ENCODE measurements at regions not wholly inside any gene's neighbourhood (a gene's known extent, or its start where the extent isn't known, plus 50 kb on each side); places are given as distances from the start of the nearest gene placed in this dataset.
"Not testable (repeated sequence)": the region's sequence is repeated elsewhere in the genome, so short reads cannot be mapped to it uniquely, and the experiment has no call there.

DNA sequence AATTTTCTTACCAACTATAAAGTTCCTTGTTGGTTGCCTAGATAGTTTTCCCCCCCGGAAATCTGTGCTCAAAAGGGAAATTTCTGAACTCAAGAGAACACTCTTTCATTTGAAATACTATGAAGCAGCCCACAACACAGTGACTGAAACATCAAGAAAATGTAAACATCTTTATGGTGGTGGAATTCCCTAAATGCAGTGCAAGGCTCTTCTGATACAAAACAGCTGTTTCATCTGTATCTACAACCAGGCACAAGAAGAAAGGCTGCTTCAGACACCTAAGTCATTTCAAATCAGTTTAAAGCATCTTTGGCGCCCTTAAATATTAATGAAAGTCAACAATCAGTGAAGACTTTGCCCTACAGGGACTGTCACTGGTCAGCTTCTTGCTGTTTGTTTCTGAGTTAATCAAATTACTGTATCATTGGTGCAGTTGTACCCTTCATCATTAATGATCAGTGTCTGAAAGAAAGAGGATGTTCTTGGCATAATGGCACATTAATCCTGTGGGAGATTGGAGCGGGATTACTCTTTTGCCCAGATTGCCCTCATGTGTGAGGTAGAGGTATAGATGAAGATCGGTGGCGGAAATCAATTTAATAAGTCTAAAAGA is 947.0 kb downstream of the NR2F1-AS1 start:
- no peak for DNase-seq (ENCODE audit: low spot score)

DNA sequence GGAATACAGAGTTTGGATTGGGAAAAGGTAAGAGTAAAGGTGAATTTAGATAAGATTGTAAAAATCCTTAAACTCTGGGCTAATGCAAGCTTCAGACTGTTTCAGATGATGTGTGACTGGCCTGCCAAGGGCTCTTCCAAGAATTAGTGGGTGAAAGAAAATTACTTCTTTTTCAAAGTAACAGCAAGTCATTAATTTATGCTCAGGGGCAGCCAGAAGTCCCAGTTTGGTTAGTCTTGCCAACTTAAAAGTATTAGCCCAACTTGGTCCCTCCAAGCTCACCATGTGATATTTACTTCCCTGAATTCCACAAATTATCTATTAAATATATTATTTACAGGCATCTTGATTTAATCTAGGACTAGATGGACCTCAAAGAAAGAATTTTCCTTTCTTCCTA is 947.8 kb downstream of the NR2F1-AS1 start:
- no peak for DNase-seq (ENCODE audit: low spot score)

DNA sequence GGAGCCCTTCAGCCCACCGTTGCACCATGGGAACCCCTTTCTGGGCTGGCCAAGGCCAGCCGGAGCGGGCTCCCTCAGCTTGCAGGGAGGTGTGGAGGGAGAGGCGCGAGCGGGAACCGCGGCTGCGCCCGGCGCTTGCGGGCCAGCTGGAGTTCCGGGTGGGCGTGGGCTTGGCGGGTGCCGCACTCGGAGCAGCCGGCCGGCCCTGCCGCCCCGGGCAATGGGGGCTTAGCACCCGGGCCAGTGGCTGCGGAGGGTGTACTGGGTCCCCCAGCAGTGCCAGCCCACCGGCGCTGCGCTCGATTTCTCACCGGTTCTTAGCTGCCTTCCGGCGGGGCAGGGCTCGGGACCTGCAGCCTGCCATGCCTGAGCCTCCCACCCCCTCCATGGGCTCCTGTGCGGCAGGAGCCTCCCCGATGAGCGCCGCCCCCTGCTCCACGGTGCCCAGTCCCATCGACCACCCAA is 949.8 kb downstream of the NR2F1-AS1 start:
- not testable (repeated sequence) for DNase-seq (ENCODE audit: low spot score)

DNA sequence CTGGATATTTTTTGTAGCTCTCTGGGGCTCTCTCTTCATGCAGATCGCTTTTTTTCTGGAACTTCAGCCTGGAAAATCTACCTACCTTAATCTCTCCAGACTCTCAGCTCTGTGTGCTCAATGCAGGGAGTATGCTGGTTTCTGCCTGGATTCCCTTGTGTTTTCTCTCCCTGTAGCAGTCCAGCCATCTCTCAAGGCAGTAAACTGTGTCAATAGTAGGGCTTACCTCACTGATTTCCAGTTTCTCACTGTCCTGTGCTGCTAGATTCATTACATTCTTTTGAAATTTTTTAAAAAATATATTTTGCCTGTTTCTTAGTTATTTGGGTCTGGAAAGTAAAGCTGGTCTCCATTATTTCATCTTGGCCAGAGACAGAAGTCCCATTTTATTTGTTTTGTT is 951.4 kb downstream of the NR2F1-AS1 start:
- no peak for DNase-seq (ENCODE audit: low spot score)

DNA sequence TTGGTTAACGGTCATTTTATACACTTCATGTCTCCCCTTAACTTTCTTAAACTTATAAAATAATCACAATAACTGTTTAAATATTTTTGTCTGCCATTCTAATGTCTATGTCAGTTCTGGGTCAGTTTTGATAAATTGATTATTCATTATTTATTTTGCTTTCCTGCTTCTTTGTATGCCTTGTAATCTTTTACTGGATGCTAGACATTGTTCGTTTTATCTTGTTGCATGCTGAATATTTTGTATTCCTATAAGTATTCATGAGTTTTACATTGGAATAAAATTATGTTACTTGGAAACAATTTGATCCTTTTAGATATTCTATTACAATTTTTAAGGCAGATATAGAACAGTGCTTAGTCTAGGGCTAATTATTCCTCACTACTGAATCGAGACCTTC is 952.0 kb downstream of the NR2F1-AS1 start:
- no peak for DNase-seq (ENCODE audit: low spot score)

DNA sequence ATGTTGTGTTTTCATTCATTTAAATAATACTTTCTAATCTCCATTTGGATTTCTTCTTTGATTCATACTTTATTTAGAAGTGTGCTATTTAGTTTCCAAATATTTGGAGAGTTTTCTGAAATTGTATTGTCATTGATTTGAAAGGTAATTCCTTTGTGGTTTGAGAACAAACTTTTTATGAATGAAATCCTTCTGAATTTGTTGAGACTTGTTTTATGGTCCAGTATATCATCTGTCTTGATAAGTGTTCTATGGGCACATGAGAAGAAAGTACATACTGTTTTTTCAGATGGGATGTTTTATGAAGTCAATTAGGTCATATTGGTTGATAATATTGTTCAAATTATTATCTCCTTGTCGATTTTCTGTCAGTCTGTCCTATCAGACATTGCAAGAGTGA is 953.8 kb downstream of the NR2F1-AS1 start:
- DNase-seq (ENCODE audit: low spot score), result no peak

DNA sequence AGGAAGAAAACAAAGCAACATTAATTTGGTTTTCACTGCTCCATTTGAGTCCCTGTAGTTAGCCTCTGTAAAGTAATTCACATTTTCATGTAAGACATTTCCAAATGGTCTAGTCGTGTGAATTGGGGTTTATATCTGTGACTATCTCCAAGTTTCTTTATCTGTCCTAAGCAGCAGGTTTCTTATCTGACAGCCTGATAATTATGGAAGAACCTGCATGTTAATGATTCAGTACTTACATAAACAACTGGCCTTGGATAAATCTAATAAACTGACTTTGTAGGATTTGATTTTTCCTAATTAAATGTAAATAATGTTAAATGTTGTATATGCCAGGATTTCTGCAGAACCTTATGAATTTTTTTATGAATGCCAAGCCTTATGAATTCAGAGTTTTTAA is 964.9 kb downstream of the NR2F1-AS1 start:
- no peak for DNase-seq (ENCODE audit: low spot score)

DNA sequence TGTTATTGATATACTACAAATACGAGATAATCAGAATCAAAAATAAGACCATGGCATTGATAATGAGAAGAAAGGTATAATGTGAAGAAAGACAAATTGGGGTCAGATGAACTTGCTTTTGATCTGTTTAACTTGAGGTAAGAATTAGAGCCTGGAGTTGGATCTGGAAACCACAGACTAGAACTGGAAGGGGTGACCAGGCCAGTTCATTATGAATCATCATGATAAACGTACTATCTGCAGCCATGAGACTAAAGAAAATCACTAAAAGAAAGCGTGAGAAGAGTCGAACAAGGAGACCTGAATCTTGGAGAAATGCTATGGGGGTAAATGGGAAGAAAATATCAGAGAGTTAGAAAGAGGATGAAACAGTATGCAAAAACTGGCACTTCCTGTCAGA is 967.5 kb downstream of the NR2F1-AS1 start:
- DNase-seq (ENCODE audit: low spot score), result no peak

DNA sequence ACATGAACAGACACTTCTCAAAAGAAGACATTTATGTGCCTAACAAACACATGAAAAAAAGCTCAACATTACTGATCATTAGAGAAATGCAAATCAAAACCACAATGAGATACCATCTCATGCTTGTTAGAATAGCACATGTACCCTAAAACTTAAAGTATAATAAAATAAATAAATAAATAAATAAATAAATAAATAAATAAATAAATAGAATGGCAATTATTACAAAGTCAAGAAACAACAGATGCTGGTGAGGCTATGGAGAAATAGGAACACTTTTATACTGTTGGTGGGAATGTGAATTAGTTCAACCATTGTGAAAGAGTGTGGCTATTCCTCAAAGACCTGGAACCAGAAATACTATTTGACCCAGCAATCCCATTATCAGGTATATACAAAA is 970.6 kb downstream of the NR2F1-AS1 start:
- not testable (repeated sequence) for DNase-seq (ENCODE audit: low spot score)

DNA sequence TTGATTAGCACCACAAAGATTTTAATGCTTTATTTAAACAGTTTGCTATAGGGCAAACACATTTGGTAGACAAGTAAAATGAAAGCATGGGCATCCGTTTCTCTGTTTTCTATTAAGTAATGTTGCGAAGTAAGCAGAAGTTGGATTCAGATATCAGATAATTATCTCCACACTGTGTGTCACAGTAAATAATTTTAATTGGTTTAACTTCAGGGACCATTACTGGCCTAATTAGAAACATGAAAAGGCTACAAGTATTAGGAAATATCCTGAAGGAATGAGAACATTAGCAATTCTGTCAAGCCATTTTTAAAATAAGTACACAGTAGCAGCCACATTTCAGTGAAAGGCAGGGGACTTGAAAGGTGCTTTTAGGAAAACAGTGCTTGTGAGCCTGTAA is 975.4 kb downstream of the NR2F1-AS1 start:
- DNase-seq (ENCODE audit: low spot score), result no peak

DNA sequence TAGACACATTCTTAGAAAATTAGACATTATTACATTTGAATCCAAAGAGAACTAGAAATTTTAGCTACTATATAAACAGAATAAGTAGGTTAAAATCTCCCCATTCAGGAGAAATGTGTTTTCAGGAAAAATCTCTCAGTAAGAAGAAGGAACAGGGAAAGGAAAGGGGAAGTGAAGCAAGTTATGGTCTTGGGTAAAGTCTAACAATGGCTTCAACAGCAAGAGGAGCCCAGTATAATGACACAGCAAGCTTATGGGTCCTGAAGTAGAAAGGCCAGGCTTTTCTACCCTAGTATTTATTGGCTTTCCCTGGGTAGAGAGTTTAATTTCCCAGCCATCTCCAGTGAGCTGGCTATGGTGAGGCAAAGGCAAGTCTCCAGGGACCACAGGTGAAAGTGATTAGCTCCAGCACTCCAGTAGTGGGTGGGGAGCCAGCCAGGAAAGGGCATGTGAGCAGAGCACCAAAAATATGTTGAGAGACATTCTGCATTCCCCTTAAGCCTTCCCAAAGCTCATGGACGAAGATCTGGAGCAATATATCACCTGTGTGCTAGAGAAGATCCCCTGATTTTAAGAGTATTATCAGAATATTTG is 981.7 kb downstream of the NR2F1-AS1 start:
- DNase-seq (ENCODE audit: low spot score), result no peak

DNA sequence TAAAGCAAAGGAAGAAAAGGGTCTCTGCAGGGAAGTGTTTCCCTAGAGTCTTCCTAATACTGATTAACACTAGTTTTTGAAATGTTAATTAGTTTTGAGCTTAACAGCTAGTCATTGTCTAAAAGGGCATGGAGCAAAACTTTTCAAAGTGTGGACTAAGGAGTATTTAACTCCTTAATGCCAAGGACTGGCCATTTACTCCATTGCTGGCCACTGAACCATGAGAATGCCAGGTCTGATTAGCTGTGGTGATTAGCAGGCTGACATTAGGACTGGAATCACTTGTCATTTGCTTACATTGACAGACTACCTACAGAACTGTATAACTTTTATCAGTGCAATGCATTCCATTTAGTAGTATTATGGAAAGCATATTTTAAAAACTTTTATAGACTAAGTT is 987.0 kb downstream of the NR2F1-AS1 start:
- peak; percentile 56 for DNase-seq (ENCODE audit: low spot score)

DNA sequence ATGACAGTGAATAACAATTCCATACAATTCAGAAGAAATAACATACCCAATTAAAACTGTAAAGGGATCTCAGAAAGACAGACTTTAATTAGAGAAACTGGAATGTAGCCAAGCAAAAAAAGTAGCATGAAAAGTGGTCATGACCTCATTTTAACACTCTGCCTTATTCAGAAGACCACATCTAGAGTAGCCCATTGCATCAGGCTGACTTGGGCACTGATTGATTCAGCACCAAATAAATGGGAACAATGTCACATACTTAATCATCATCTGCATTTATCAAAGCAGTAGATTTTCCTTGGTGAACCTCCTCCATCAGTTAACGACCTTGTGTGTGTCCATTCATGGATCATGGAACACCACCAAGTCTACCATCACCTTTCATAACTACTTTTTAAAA is 992.1 kb downstream of the NR2F1-AS1 start:
- no peak for DNase-seq (ENCODE audit: low spot score)

DNA sequence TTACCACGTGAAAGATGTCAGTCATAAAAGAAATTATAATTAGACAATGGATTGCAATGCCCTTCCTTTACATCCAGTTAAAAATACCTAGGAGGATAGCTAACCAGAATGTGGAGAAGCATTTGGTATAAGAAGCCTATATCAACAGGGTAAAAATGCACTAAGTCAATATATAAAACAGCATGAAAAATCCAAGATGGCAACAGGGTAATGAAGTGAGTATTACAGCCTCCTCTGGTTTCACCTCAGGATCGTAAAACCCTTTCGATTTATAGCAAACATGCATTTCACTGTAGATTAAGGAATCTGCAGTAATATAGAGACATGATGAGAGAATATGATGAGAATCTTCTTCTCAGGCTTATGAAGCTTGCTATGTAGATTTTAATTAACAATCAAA is 999.3 kb downstream of the NR2F1-AS1 start:
- DNase-seq (ENCODE audit: low spot score), result no peak

DNA sequence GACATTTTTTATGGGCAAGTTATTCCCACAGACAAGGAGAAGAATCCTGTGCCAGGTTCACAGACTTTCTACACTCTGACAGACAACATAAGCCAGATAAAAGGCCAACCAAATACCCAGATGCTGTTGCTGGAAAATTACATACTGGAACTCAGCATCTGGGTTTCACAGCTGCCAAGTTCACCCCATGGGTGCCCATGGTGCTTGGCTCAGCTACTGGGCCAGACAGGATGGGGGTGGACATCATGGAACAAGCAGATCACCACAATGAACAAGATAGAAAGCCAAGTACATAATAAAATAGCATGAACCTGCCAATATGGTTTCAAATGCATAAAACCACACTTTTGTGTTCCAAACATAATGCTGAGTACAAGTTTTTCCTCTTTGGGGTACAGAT is 999.8 kb downstream of the NR2F1-AS1 start:
- DNase-seq (ENCODE audit: low spot score), result no peak

DNA sequence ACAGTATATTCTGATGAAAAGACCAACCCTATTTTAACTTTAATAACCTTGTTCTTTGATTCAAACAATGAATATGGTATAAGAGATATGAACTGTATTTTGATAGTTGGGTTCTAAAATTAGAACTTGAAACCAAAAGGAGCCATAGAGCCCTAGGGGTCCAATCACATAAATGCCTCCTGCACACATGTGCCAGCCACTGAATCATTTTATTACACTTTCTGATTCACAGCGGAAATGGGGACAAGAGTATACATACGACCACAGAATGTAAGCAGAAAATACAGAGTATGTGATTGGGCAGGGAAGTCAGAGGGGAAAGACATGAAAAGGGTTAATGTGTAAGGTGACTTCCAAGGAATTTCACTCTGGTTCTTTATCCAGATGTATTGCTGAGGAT is 1000.2 kb downstream of the NR2F1-AS1 start:
- no peak for DNase-seq (ENCODE audit: low spot score)

DNA sequence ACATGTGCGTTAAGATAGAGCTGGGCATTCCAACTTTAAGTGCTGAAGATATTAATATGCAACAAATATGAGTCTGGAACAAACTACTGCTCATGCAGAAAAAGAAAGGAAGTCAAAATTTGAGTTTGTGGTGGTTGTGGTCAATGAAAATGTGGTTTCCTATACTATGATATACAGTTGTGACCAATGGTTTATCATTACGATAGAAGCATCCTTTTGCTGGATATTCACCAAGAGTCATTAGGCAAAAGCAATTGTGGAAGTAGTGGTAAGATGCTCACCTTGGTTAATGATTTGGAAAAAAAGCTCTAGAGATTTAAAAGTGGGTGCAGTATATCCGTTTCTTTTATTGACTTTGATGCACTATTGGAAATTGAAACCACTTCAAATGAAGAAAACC is 1007.0 kb downstream of the NR2F1-AS1 start:
- no peak for DNase-seq (ENCODE audit: low spot score)

DNA sequence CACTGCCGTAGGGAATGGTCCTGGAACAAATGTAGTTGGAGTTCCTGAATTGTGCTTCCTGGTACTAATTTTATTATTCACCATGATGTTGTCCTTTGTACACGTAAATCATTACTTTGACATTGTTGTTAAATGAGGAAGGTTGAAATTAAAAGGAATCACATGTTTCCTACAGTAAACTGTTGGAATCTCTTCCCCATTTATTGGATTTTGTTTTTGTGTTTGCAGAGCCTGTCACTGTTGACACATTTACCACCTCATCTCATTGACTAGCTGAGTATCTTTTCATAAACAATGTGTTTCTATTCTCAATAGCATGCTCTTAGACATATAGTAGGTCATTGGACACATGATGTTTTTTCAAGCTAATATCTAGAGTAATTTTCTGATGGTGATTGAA is 1012.5 kb downstream of the NR2F1-AS1 start:
- no peak for DNase-seq (ENCODE audit: low spot score)

DNA sequence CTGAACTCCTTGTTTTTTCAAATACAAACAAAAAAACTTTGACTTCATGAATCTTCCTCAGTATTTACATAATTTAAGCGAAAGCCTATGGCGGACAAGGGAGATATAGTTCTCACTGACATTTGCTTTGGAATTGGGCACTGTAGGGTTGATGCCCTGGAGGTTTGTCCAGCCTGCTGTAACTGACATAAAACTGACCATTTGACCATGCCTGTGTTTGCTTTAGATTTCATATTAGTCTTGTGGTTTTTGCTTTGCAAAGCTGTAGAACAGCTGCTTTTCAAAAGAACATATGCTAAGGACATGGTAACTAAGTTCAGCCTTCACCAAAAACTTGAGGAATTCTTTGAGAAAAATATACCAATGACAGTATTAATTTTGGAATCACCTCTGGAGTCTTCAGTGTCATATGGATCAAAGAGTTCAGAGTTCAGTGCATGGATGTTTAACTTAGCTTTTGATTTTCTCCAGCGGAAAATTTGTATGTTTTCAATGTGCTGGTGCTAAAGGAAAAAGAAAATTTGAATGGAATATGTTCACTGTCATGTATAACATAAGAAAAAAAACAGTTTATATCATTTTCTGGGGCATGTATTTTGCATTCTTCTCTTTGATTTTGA is 1013.1 kb downstream of the NR2F1-AS1 start:
- no peak for DNase-seq (ENCODE audit: low spot score)

DNA sequence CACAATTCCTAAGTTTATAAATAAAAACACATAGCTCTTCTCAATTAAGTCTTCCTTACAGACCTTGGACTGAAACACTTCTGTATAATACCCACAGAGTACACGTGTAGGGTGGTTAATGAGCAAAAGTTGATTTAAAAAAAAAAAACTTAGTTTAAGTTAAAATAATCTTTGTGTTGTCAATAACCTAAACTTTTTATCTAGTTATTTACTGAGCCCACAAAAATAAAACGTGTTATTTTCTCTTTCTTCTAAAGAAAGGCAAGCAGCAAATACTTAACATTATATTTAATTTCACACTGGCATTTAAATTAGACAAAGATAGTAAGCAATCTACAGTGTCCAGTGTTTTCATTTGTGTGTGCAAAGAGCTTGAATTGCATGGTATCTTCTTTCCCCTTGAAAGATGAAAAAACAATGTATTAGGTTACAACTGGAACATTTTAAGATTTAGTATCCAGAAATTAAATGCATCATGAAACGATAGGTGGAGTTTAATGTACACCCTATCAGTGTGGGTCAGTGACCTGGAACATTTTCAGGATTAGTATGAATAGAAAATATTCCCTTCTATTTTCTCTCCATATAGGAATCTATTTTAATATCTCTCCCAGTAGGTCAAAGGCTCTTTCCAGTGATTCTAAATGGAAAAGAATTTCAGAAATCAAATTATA is 1014.8 kb downstream of the NR2F1-AS1 start:
- DNase-seq (ENCODE audit: low spot score), result no peak

DNA sequence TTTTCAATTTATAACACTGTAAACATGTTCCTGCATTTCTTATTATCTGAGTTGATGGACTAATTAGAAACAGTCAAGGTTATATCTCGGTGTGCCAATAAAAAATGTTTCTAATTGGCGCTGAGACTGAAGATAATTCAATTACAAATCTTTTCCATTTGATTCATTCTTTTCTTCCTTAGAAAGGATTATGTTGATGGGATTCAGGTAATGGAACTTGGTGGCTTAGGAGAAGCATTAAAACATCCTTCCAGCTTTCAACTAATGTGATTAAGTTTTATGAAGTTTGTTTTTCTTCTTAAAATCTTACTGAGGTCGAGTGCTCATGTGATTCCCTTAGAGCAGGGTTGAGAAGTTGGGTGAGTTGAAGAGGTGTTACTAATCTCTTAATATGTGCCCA is 1015.3 kb downstream of the NR2F1-AS1 start:
- DNase-seq (ENCODE audit: low spot score), result no peak

DNA sequence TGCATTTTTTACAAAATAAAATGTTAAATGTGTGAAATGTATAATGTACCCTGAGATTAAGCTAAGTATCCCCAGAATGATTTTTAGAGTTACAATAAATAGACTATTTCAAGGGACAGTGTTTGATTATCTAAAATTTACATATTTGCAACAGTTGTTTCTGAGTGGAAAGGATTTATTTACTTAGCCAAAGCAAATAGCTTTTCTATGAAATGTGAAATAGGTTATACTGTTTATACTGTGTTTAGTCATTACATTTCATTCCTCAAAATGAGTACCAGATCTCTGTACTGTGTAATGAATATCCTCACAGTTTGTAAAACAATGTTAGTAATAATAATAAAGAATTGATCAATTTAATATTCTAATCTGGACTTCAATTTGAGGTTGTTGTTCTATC is 1019.0 kb downstream of the NR2F1-AS1 start:
- DNase-seq (ENCODE audit: low spot score), result no peak

DNA sequence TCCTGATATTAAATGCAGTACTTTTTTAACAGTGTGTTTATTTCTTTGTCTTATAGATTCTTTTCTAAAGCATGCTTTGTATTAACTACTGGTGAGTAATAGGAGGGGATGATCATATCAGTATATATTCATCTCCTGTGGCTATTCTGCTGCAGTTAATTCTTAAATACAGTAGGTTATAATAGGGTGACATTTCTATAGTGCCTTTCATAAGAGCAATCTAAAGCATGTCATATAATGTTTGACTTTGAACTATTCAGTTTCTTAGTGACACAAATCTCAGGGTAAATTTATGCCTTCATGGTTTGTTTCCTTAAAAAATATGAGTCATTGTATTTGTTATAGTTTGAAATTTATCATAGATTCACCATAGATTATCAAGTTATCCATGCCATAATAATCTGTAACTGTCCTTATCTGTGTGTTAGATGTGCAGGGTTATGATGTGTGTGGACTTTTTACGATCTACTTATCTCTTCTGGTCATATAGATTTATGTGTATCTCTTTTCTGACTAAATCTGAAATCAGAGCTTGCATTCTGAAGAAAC is 1019.5 kb downstream of the NR2F1-AS1 start:
- DNase-seq (ENCODE audit: low spot score), result no peak
